CD14-positive monocyte (primary cell): ENCODE measurements at regions not wholly inside any gene's neighbourhood (a gene's known extent, or its start where the extent isn't known, plus 50 kb on each side); places are given as distances from the start of the nearest gene placed in this dataset.

ENCODE experiments used
- DNase-seq, 3 donors: peaks; one replicate each; pipeline ENCODE4 v3.0.0-alpha.2; 2011 to 2022
- H2AFZ ChIP-seq: 2 replicates; pipeline ENCODE4 v1.6.0; 2012; ENCODE audit warnings: mild to moderate bottlenecking, low read depth, low read length, inconsistent platforms; ENCODE audit not compliant: insufficient read depth, poor library complexity, severe bottlenecking
- H3K27ac ChIP-seq, 2 donors: 1 replicate in 1 of 2; 2 replicates in 1 of 2; pipeline ENCODE4 v1.5.1; 2012 to 2013; ENCODE audit warnings: low read length in 2 of 2, control low read depth in 1 of 2, inconsistent platforms in 1 of 2, low read depth in 1 of 2, mild to moderate bottlenecking in 1 of 2
- H3K27me3 ChIP-seq, 2 donors: one replicate each; pipeline versions ENCODE4 v1.6.0 to v1.6.1; 2011 to 2013; ENCODE audit warnings: low read length in 2 of 2; ENCODE audit not compliant: control insufficient read depth in 2 of 2, insufficient read depth in 2 of 2
- H3K36me3 ChIP-seq, 2 donors: replicated peaks in 1 of 2; 1 replicate in 1 of 2; 2 replicates in 1 of 2; pipeline versions ENCODE4 v1.5.1 to v1.6.1; 2012 to 2013; ENCODE audit warnings: low read length in 2 of 2, control low read depth in 1 of 2, inconsistent platforms in 1 of 2, mild to moderate bottlenecking in 1 of 2; ENCODE audit not compliant: insufficient read depth in 2 of 2, control insufficient read depth in 1 of 2
- H3K4me1 ChIP-seq, 2 donors: 1 replicate in 1 of 2; 2 replicates in 1 of 2; pipeline versions ENCODE4 v1.5.1 to v1.6.1; 2012 to 2013; ENCODE audit warnings: low read length in 2 of 2, control low read depth in 1 of 2, inconsistent platforms in 1 of 2, mild to moderate bottlenecking in 1 of 2, moderate library complexity in 1 of 2; ENCODE audit not compliant: insufficient read depth in 2 of 2, control insufficient read depth in 1 of 2
- H3K4me2 ChIP-seq: replicated peaks from 2 replicates; pipeline ENCODE3; 2012; ENCODE audit warnings: low read length, moderate library complexity, mild to moderate bottlenecking; ENCODE audit not compliant: poor library complexity, severe bottlenecking; ENCODE audit errors: extremely low read depth
- H3K4me3 ChIP-seq, 3 experiments: fragments of 200-600 bp in 1 of 3; sonication (generic) in 1 of 3; replicated peaks in 1 of 3; 1 replicate in 2 of 3; 2 replicates in 1 of 3; pipeline ENCODE4 v1.5.1; 2011 to 2013; ENCODE audit warnings: low read length in 3 of 3, mild to moderate bottlenecking in 3 of 3, control low read depth in 2 of 3, low read depth in 2 of 3, inconsistent platforms in 1 of 3, moderate library complexity in 1 of 3
- H3K79me2 ChIP-seq: 2 replicates; pipeline ENCODE4 v1.6.0; 2012; ENCODE audit warnings: mild to moderate bottlenecking, control low read depth, inconsistent platforms, low read length, moderate library complexity; ENCODE audit not compliant: insufficient read depth
- H3K9ac ChIP-seq: 2 replicates; pipeline ENCODE4 v1.6.0; 2017; ENCODE audit warnings: low read length, mild to moderate bottlenecking; ENCODE audit not compliant: insufficient read depth, poor library complexity, severe bottlenecking
- H3K9me3 ChIP-seq, 2 donors: replicated peaks in 1 of 2; 1 replicate in 1 of 2; 2 replicates in 1 of 2; pipeline versions ENCODE4 v1.5.1 to v1.6.1; 2012 to 2013; ENCODE audit warnings: low read length in 2 of 2, control low read depth in 1 of 2; ENCODE audit not compliant: control insufficient read depth in 1 of 2, insufficient read depth in 1 of 2
- H4K20me1 ChIP-seq: 2 replicates; pipeline ENCODE4 v1.6.0; 2012; ENCODE audit warnings: mild to moderate bottlenecking, low read length, control low read depth, moderate library complexity; ENCODE audit not compliant: insufficient read depth
- H3K27ac Mint-ChIP-seq, 7 donors: one replicate each; pipeline ENCODE4 v1.8.0; 2020; ENCODE audit warnings: mild to moderate bottlenecking in 7 of 7, mixed read lengths in 7 of 7, moderate library complexity in 6 of 7, inconsistent platforms in 2 of 7
- H3K27me3 Mint-ChIP-seq, 3 donors: one replicate each; pipeline ENCODE4 v1.8.0; 2021 to 2022; ENCODE audit warnings: low read depth in 3 of 3, mild to moderate bottlenecking in 3 of 3, mixed read lengths in 3 of 3, moderate library complexity in 3 of 3, inconsistent platforms in 1 of 3
- H3K36me3 Mint-ChIP-seq, 2 donors: one replicate each; pipeline ENCODE4 v1.8.0; 2020; ENCODE audit warnings: mixed read lengths in 2 of 2, inconsistent platforms in 1 of 2, mild to moderate bottlenecking in 1 of 2
- H3K4me1 Mint-ChIP-seq: one replicate; pipeline ENCODE4 v1.8.0; 2020; ENCODE audit warnings: mild to moderate bottlenecking, mixed read lengths
- H3K4me3 Mint-ChIP-seq, 2 donors: one replicate each; pipeline ENCODE4 v1.8.0; 2020; ENCODE audit warnings: mild to moderate bottlenecking in 2 of 2, mixed read lengths in 2 of 2, moderate library complexity in 1 of 2
- H3K9me3 Mint-ChIP-seq, 7 donors: one replicate each; pipeline ENCODE4 v1.8.0; 2020 to 2022; ENCODE audit warnings: mixed read lengths in 7 of 7, mild to moderate bottlenecking in 6 of 7, moderate library complexity in 6 of 7, inconsistent platforms in 2 of 7
- CTCF ChIP-seq: fragments of 200-600 bp; IDR thresholded peaks from one replicate; pipeline ENCODE4 v1.8.0; 2022; ENCODE audit warnings: antibody characterized with exemption, mild to moderate bottlenecking
- intact Hi-C, 2 donors: fragments of 100-400 bp; cut with micrococcal nuclease; formaldehyde crosslinking; loops; one replicate each; pipeline versions ENCODE4 v1.15.0 to v1.15.1; 2023

- Mint-ChIP-seq H3K4me3 (no peak overlapping the region), H3K4me1 (peaks cover 2% of the 10 kb centered on the region), H3K27ac (peak overlapping the region in 1 of 7 donors; percentile 4), H3K27me3 (peaks cover 0 to 1% (median 0%) of the 10 kb centered on the region in 3 donors), H3K36me3 (no peaks in the 10 kb centered on the region), H3K9me3 (peaks cover 0 to 6% (median 4%) of the 10 kb centered on the region in 7 donors)
- Histone ChIP-seq H3K36me3 (no peaks in the 10 kb centered on the region), H2AFZ (no peak overlapping the region), H3K27ac (no peak overlapping the region), H3K4me3 (no peak overlapping the region), H3K4me1 (no peaks in the 10 kb centered on the region), H4K20me1 (no peaks in the 10 kb centered on the region), H3K79me2 (no peaks in the 10 kb centered on the region), H3K9ac (no peak overlapping the region), H3K27me3 (no peaks in the 10 kb centered on the region), H3K4me2 (no peak overlapping the region), H3K9me3 (no peaks in the 10 kb centered on the region)
- intact Hi-C loops: no loop called here
- no peak for DNase-seq
- no peak for TF ChIP-seq CTCF
These were observed 1355.1 kb upstream of the CITED2 start for GRCh38 chr6:140729521-140729920.

GRCh38 chr6:140718021-140718420, 1343.6 kb upstream of the CITED2 start:
- Histone ChIP-seq H2AFZ (no peak overlapping the region), H4K20me1 (no peaks in the 10 kb centered on the region), H3K9me3 (peaks cover 4 to 8% of the 10 kb centered on the region in 2 donors), H3K4me1 (no peaks in the 10 kb centered on the region), H3K4me2 (no peak overlapping the region), H3K9ac (no peak overlapping the region), H3K79me2 (no peaks in the 10 kb centered on the region), H3K4me3 (no peak overlapping the region), H3K27ac (no peak overlapping the region), H3K36me3 (no peaks in the 10 kb centered on the region), H3K27me3 (no peaks in the 10 kb centered on the region)
- intact Hi-C loops: no loop called here
- H3K36me3 Mint-ChIP-seq: no peaks in the 10 kb centered on the region
- no peak for DNase-seq
- no peak overlapping the region for H3K4me3 Mint-ChIP-seq
- H3K4me1 Mint-ChIP-seq: no peaks in the 10 kb centered on the region
- no peak overlapping the region for H3K27ac Mint-ChIP-seq
- H3K27me3 Mint-ChIP-seq: peaks cover 0 to 1% (median 0%) of the 10 kb centered on the region in 3 donors
- H3K9me3 Mint-ChIP-seq: peaks cover 0 to 20% (median 8%) of the 10 kb centered on the region in 7 donors
- no peak for TF ChIP-seq CTCF
